ENCODE measurements at regions not wholly inside any gene's neighbourhood (a gene's known extent, or its start where the extent isn't known, plus 50 kb on each side); places are given as distances from the start of the nearest gene placed in this dataset.

DNA sequence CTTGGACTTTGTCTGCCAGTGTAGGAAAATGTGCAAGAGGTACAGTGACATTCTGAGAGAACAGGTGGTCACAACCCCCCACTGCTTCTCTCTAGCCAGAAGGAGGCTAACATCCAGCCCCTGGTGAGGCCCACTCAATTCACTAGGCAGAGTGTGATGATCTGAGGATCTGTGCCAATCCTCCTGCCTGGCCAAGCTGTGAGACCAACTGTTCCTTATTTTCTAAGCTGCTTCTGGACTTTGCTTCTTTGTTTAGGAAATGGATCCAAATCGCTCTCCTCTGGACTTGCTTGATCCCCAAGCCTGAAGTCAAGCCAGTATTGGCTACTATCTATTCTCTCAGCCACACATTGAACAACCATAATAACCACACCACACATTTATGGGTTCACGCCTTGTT, 202.8 kb downstream of the PIK3C3 start:
- no peaks in the 10 kb centered on the region for H3K4me1 Mint-ChIP-seq
- no peak for DNase-seq (ENCODE audit: low spot score in 2 of 2, unreplicated experiment in 2 of 2)
- H3K4me3 Mint-ChIP-seq, result no peak overlapping the region
- no peaks in the 10 kb centered on the region for H3K36me3 Mint-ChIP-seq
- H3K27ac Mint-ChIP-seq, result no peak overlapping the region
- no peaks in the 10 kb centered on the region for H3K9me3 Mint-ChIP-seq
- peaks cover 1% of the 10 kb centered on the region for H3K27me3 Mint-ChIP-seq (ENCODE audit: low read depth)
- TF ChIP-seq, protein P1, sequence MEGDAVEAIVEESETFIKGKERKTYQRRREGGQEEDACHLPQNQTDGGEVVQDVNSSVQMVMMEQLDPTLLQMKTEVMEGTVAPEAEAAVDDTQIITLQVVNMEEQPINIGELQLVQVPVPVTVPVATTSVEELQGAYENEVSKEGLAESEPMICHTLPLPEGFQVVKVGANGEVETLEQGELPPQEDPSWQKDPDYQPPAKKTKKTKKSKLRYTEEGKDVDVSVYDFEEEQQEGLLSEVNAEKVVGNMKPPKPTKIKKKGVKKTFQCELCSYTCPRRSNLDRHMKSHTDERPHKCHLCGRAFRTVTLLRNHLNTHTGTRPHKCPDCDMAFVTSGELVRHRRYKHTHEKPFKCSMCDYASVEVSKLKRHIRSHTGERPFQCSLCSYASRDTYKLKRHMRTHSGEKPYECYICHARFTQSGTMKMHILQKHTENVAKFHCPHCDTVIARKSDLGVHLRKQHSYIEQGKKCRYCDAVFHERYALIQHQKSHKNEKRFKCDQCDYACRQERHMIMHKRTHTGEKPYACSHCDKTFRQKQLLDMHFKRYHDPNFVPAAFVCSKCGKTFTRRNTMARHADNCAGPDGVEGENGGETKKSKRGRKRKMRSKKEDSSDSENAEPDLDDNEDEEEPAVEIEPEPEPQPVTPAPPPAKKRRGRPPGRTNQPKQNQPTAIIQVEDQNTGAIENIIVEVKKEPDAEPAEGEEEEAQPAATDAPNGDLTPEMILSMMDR (IDR thresholded peaks at IDR 0.05; ENCODE audit: unreplicated experiment), result no peak

DNA sequence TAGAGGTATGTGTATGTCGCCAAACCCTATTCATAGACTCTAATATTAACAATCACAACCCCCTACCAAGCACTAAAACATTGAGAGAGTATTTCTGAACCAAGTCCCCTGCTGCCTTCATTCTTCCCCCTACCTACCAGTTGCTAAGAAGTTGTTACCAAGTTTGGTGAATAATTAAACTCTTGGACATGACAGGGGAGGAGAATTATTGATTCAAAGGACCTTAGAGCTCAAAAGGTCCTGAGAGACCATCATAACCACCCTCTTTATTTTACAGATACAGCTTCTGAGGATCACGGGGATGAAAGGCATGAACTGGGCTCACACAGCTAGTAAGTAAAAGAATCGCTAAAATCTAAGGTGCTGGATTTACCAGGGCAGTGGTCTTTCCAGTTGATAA, 204.1 kb downstream of the PIK3C3 start:
- H3K9me3 Mint-ChIP-seq, result no peaks in the 10 kb centered on the region
- peaks cover 4% of the 10 kb centered on the region for H3K27me3 Mint-ChIP-seq (ENCODE audit: low read depth)
- TF ChIP-seq, protein P1 (IDR thresholded peaks at IDR 0.05; ENCODE audit: unreplicated experiment), result no peak
- DNase-seq (ENCODE audit: low spot score in 2 of 2, unreplicated experiment in 2 of 2), result no peak
- no peaks in the 10 kb centered on the region for H3K36me3 Mint-ChIP-seq
- no peak overlapping the region for H3K4me3 Mint-ChIP-seq
- no peak overlapping the region for H3K27ac Mint-ChIP-seq
- H3K4me1 Mint-ChIP-seq, result no peaks in the 10 kb centered on the region

GRCh38 chr18:42163321-42163720, 208.3 kb downstream of the PIK3C3 start:
- no peaks in the 10 kb centered on the region for H3K36me3 Mint-ChIP-seq
- H3K27me3 Mint-ChIP-seq (ENCODE audit: low read depth), result peaks cover 2% of the 10 kb centered on the region
- TF ChIP-seq, protein P1 (IDR thresholded peaks at IDR 0.05; ENCODE audit: unreplicated experiment), result no peak
- no peak overlapping the region for H3K27ac Mint-ChIP-seq
- H3K9me3 Mint-ChIP-seq, result peaks cover 4% of the 10 kb centered on the region
- no peak for DNase-seq (ENCODE audit: low spot score in 2 of 2, unreplicated experiment in 2 of 2)
- H3K4me1 Mint-ChIP-seq, result no peaks in the 10 kb centered on the region
- no peak overlapping the region for H3K4me3 Mint-ChIP-seq

DNA sequence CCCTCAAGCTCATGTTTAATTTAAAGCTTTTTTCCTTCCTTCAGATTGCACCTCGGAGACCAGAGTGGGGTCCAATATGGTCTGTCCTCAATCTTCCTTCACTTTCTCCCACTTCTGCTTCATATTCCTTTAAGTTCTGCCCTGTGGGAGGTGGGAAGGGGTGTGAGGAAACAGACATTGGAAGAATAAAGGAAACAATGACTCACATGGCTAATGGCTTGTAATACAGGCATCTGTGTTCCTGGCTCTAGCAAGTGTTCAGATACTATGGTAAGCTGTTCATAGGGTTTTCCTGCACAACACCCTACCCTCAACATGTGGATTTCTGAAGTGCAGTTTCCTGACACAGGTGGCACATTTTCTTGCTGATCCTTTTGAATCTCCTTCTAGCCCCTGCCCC, 209.5 kb downstream of the PIK3C3 start:
- Mint-ChIP-seq H3K4me3 (no peak overlapping the region), H3K36me3 (no peaks in the 10 kb centered on the region), H3K27ac (no peak overlapping the region), H3K9me3 (peaks cover 6% of the 10 kb centered on the region), H3K4me1 (no peaks in the 10 kb centered on the region), H3K27me3 (ENCODE audit: low read depth) (peaks cover 4% of the 10 kb centered on the region)
- DNase-seq (ENCODE audit: low spot score in 2 of 2, unreplicated experiment in 2 of 2), result no peak
- TF ChIP-seq, protein P1 (IDR thresholded peaks at IDR 0.05; ENCODE audit: unreplicated experiment), result no peak

DNA sequence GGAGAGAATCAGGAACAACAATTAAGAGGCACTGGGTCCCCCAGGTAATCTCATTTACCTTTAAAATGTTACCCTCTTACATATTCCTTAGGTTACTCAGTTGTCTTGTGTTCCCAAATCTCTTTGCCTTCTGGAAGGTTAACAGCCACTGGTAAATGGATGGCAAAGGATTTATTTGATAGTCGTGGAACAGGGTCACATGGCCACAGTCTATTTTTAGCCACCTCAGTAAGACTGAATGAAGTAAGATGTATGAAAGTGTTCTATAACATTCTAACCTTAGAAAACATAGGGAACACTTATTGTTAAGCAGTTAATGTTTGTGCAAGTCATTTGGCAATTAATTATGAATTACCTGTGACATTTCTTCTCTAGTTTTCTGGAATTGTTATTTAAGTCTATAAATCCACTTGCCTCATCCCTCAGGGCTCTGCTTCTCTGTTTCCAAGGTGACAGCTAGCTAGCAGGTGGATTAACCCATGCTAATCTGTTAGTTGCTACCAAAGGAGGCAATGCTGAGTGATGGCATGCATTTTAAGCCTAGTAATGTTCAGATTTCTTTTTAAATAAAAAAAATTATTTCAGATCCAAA, 211.0 kb downstream of the PIK3C3 start:
- TF ChIP-seq, protein P1 (IDR thresholded peaks at IDR 0.05; ENCODE audit: unreplicated experiment), result no peak
- Mint-ChIP-seq H3K36me3 (no peaks in the 10 kb centered on the region), H3K9me3 (peaks cover 6% of the 10 kb centered on the region), H3K4me1 (no peaks in the 10 kb centered on the region), H3K4me3 (no peak overlapping the region), H3K27ac (no peak overlapping the region), H3K27me3 (ENCODE audit: low read depth) (peaks cover 4% of the 10 kb centered on the region)
- DNase-seq (ENCODE audit: low spot score in 2 of 2, unreplicated experiment in 2 of 2), result no peak

GRCh38 chr18:42168487-42168886, 213.5 kb downstream of the PIK3C3 start:
- Mint-ChIP-seq H3K4me3 (no peak overlapping the region), H3K27me3 (ENCODE audit: low read depth) (peaks cover 7% of the 10 kb centered on the region), H3K9me3 (peaks cover 6% of the 10 kb centered on the region), H3K4me1 (no peaks in the 10 kb centered on the region), H3K36me3 (no peaks in the 10 kb centered on the region), H3K27ac (no peak overlapping the region)
- TF ChIP-seq, protein P1 (IDR thresholded peaks at IDR 0.05; ENCODE audit: unreplicated experiment), result no peak
- DNase-seq (ENCODE audit: low spot score in 2 of 2, unreplicated experiment in 2 of 2), result no peak
